ENCODE measurements at regions not wholly inside any gene's neighbourhood (a gene's known extent, or its start where the extent isn't known, plus 50 kb on each side); places are given as distances from the start of the nearest gene placed in this dataset.

- TF ChIP-seq GATA2 (IDR thresholded peaks at IDR 0.05; ENCODE audit: low read depth, low read length) = no peak
- TF ChIP-seq GATA3 (IDR thresholded peaks at IDR 0.05; ENCODE audit: low read depth, low read length) = no peak
These were observed 95.1 kb downstream of the ASB1 start for GRCh38 chr2:238521870-238522269.

All from SH-SY5Y (cell line).